Sigmoid colon (tissue), 6 donors: ENCODE measurements at regions not wholly inside any gene's neighbourhood (a gene's known extent, or its start where the extent isn't known, plus 50 kb on each side); places are given as distances from the start of the nearest gene placed in this dataset.
"Not testable (repeated sequence)": the region's sequence is repeated elsewhere in the genome, so short reads cannot be mapped to it uniquely, and the experiment has no call there.

Source experiments
- DNase-seq: peaks from one replicate; pipeline ENCODE4 v3.0.0-alpha.2; 2019
- H3K27ac ChIP-seq, 4 donors: fragments of 200-600 bp; sonication (generic); one replicate each; pipeline ENCODE4 v1.5.1; 2016 to 2019; ENCODE audit warnings: mild to moderate bottlenecking in 1 of 4
- H3K27me3 ChIP-seq, 3 donors: fragments of 200-600 bp; sonication (generic); one replicate each; pipeline ENCODE4 v1.5.1; 2019; ENCODE audit warnings: mild to moderate bottlenecking in 1 of 3
- H3K36me3 ChIP-seq, 4 donors: fragments of 200-600 bp; sonication (generic); one replicate each; pipeline ENCODE4 v1.5.1; 2016 to 2019
- H3K4me1 ChIP-seq, 4 donors: fragments of 200-600 bp; sonication (generic); one replicate each; pipeline ENCODE4 v1.5.1; 2017 to 2019
- H3K4me3 ChIP-seq, 4 donors: fragments of 200-600 bp; sonication (generic); one replicate each; pipeline ENCODE4 v1.5.1; 2017 to 2019; ENCODE audit warnings: mild to moderate bottlenecking in 2 of 4, moderate library complexity in 1 of 4
- H3K9me3 ChIP-seq, 4 donors: fragments of 200-600 bp in 3 of 4; sonication (generic) in 3 of 4; one replicate each; pipeline versions ENCODE4 v1.5.1 to v1.6.1; 2013 to 2019
- EP300 ChIP-seq, 4 donors: sonication (generic); formaldehyde crosslinking; IDR thresholded peaks; one replicate each; pipeline ENCODE4 v1.6.1; 2017; ENCODE audit warnings: antibody characterized with exemption in 4 of 4
- POLR2A ChIP-seq, 2 donors: fragments of 450-650 bp; IDR thresholded peaks; one replicate each; pipeline ENCODE4 v1.6.1; 2016; ENCODE audit warnings: antibody characterized with exemption in 2 of 2, mild to moderate bottlenecking in 2 of 2, moderate library complexity in 2 of 2
- POLR2AphosphoS5 ChIP-seq, 4 donors: sonication (generic); formaldehyde crosslinking; IDR thresholded peaks; one replicate each; pipeline ENCODE4 v1.6.1; 2017; ENCODE audit warnings: antibody characterized with exemption in 4 of 4
- WGBS, 2 donors: extraction: QIAGEN DNeasy Blood & Tissue Kit; methylation state at CpG; one replicate each; pipeline ENCODE4 v1.1.7; 2013; 5-methylcytosine and 5-hydroxymethylcytosine counted together
- intact Hi-C: fragments of 100-400 bp; cut with DNase I; formaldehyde crosslinking; loops from one replicate; pipeline ENCODE4 v1.15.1; 2023
- TF ChIP-seq, protein P1 (sequence below), 4 experiments: fragments of 450-650 bp in 3 of 4; fragments of 200-600 bp in 1 of 4; IDR thresholded peaks; one replicate each; pipeline ENCODE4 v1.5.1; 2016 to 2019; ENCODE audit warnings: antibody characterized with exemption in 4 of 4, mild to moderate bottlenecking in 3 of 4, moderate library complexity in 2 of 4
- donor health status: healthy with polysubstance abuse.
- donor health status: healthy.

DNA sequence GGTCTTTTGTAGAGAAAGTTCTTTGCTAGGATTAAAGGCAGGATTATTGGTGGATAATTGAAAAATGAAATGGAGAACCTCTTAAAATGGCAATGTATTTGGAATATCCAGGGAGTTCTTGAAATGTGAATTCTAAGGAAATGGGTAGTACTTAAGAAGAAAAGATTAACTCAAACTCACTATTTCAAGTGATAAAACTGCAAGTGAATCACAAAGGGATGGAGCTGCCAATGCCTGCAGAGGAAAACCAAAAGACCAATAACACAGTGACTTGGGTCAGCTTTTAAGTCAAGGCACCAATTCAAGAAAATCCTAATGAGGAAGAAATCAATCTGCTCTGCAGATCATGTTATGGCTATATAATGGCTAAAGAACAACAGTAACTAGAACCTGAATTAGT, 67.6 kb upstream of the ETAA1 start:
- Histone ChIP-seq H3K27ac (no peak overlapping the region), H3K27me3 (no peaks in the 10 kb centered on the region), H3K4me1 (peaks cover 0 to under 1% (median 0%) of the 10 kb centered on the region in 4 donors), H3K36me3 (no peaks in the 10 kb centered on the region), H3K4me3 (no peak overlapping the region), H3K9me3 (no peaks in the 10 kb centered on the region)
- intact Hi-C loops = loop anchor here (10.0 kb wide), 2 partner anchors 245 to 515 kb away; no protein-coding TSS in a partner anchor
- no peak for DNase-seq
- TF ChIP-seq, protein P1, sequence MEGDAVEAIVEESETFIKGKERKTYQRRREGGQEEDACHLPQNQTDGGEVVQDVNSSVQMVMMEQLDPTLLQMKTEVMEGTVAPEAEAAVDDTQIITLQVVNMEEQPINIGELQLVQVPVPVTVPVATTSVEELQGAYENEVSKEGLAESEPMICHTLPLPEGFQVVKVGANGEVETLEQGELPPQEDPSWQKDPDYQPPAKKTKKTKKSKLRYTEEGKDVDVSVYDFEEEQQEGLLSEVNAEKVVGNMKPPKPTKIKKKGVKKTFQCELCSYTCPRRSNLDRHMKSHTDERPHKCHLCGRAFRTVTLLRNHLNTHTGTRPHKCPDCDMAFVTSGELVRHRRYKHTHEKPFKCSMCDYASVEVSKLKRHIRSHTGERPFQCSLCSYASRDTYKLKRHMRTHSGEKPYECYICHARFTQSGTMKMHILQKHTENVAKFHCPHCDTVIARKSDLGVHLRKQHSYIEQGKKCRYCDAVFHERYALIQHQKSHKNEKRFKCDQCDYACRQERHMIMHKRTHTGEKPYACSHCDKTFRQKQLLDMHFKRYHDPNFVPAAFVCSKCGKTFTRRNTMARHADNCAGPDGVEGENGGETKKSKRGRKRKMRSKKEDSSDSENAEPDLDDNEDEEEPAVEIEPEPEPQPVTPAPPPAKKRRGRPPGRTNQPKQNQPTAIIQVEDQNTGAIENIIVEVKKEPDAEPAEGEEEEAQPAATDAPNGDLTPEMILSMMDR (IDR thresholded peaks at IDR 0.05) = no peak
- TF ChIP-seq POLR2AphosphoS5 (IDR thresholded peaks at IDR 0.05) (no peak), EP300 (IDR thresholded peaks at IDR 0.05) (no peak), POLR2A (IDR thresholded peaks at IDR 0.05) (no peak)

DNA sequence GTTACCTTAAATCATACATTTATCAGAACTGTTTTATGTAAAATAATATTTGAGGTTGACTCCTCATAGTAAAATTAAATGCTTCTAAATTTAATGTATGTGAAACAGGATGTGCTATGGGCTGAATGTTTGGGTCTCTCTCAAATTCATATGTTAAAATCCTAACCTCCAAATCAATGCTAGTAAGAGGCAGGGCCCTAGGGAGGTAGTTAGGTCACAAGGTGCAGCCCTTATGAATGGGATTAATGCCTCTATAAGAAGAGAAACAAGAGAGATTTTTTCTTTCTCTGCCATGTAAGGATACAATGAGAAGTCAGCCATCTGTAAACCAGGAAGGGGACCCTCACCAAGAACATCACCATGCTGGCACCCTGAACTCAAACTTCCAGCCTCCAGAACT, 67.2 kb upstream of the ETAA1 start:
- intact Hi-C loops = loop anchor here (10.0 kb wide), 2 partner anchors 245 to 515 kb away; no protein-coding TSS in a partner anchor
- no peaks in the 10 kb centered on the region for H3K4me1 ChIP-seq
- H3K4me3 ChIP-seq = no peak overlapping the region
- H3K27me3 ChIP-seq = no peaks in the 10 kb centered on the region
- H3K9me3 ChIP-seq = no peaks in the 10 kb centered on the region
- H3K27ac ChIP-seq = no peak overlapping the region
- TF ChIP-seq POLR2AphosphoS5 (IDR thresholded peaks at IDR 0.05) (no peak), POLR2A (IDR thresholded peaks at IDR 0.05) (no peak), EP300 (IDR thresholded peaks at IDR 0.05) (no peak)
- TF ChIP-seq, protein P1 (IDR thresholded peaks at IDR 0.05) = no peak
- no peak for DNase-seq
- no peaks in the 10 kb centered on the region for H3K36me3 ChIP-seq

DNA sequence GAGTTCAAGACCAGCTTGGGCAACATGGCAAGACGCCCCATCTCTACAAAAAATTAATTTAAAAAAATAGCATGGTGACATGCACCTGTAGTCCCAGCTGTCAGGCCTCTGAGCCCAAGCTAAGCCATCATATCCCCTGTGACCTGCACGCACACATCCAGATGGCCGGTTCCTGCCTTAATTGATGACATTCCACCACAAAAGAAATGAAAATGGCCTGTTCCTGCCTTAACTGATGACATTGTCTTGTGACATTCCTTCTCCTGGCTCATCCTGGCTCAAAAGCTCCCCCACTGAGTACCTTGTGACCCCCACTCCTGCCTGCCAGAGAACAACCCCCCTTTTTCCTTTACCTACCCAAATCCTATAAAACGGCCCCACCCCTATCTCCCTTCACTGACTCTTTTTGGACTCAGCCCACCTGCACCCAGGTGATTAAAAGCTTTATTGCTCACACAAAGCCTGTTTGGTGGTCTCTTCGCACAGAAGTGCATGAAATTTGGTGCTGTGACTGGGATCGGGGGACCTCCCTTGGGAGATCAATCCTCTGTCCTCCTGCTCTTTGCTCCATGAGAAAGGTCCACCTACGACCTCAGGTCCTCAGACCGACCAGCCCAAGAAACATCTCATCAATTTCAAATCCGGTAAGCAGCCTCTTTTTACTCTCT, 65.6 kb upstream of the ETAA1 start:
- H3K4me3 ChIP-seq, H3K4me1 ChIP-seq, H3K27me3 ChIP-seq, intact Hi-C loops, H3K27ac ChIP-seq, H3K9me3 ChIP-seq, H3K36me3 ChIP-seq, DNase-seq: not testable (repeated sequence)
- 85 to 92% methylated on average over 9 of the region's 9 CpGs for WGBS, 2 donors

DNA sequence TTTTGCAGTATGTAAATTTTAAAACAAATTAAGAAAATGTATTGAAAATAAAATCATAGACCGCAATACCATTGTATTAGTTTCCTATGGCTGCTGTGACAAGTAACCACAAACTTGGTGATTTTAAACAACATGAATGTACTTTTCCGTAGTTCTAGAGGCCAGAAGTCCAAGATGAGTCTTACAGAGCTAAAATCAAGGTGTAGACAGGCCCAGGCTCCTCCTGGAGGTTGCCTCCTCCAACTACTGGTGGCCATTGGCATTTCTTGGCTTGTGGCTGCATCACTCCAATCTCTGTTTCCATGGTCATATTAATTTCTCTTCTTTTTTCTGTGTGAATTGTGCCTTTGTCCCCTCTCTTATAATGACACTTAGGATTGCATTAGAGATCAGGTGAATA, 59.2 kb upstream of the ETAA1 start:
- no peak overlapping the region for H3K4me3 ChIP-seq
- no peak overlapping the region for H3K27ac ChIP-seq
- 84 to 87% methylated on average over 2 of the region's 2 CpGs for WGBS, 2 donors
- TF ChIP-seq POLR2A (IDR thresholded peaks at IDR 0.05) (no peak), EP300 (IDR thresholded peaks at IDR 0.05) (no peak), POLR2AphosphoS5 (IDR thresholded peaks at IDR 0.05) (no peak)
- TF ChIP-seq, protein P1 (IDR thresholded peaks at IDR 0.05) = no peak
- intact Hi-C loops = no loop called here
- H3K36me3 ChIP-seq = no peaks in the 10 kb centered on the region
- no peaks in the 10 kb centered on the region for H3K27me3 ChIP-seq
- DNase-seq = no peak
- no peaks in the 10 kb centered on the region for H3K9me3 ChIP-seq
- H3K4me1 ChIP-seq = no peaks in the 10 kb centered on the region

DNA sequence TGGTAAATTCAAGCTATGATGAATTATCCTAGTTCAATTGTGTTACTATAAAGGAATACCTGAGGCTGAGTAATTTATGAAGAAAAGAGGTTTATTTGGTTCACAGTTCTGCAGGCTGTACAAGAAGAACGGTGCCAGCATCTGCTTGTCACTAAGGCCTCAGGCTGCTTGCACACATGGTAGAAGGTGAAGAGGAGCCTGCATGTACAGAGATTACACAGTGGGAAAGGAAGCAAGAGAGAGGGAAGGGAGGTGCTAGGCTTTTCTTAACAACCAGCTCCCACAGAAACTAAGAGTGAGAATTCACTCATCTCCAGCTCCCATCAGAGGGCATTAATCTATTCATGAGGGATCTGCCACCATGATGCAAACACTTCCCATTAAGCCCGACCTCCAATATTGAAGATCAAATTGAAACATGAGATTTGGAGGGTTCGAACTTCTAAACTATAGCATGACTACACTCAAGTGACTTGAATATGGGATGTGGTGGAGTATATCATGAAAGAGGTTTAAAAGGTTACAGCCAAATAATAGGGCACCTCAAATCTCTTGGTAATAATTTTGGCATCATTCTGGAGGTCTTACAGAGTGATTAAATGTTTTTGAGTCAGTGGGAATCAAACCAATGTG, 58.4 kb upstream of the ETAA1 start:
- Histone ChIP-seq H3K27ac (no peak overlapping the region), H3K27me3 (no peaks in the 10 kb centered on the region)
- 81 to 86% methylated on average over 3 of the region's 3 CpGs for WGBS, 2 donors

More for the DNA sequence above, 58.4 kb upstream of the ETAA1 start:
- no peaks in the 10 kb centered on the region for H3K9me3 ChIP-seq
- no peak for TF ChIP-seq POLR2AphosphoS5 (IDR thresholded peaks at IDR 0.05)
- TF ChIP-seq, protein P1 (IDR thresholded peaks at IDR 0.05) = no peak
- no peak for TF ChIP-seq POLR2A (IDR thresholded peaks at IDR 0.05)
- no peak for TF ChIP-seq EP300 (IDR thresholded peaks at IDR 0.05)
- intact Hi-C loops = no loop called here
- no peak overlapping the region for H3K4me3 ChIP-seq
- DNase-seq = no peak
- no peaks in the 10 kb centered on the region for H3K36me3 ChIP-seq
- no peaks in the 10 kb centered on the region for H3K4me1 ChIP-seq
